ENCODE measurements at regions not wholly inside any gene's neighbourhood (a gene's known extent, or its start where the extent isn't known, plus 50 kb on each side); places are given as distances from the start of the nearest gene placed in this dataset.

DNA sequence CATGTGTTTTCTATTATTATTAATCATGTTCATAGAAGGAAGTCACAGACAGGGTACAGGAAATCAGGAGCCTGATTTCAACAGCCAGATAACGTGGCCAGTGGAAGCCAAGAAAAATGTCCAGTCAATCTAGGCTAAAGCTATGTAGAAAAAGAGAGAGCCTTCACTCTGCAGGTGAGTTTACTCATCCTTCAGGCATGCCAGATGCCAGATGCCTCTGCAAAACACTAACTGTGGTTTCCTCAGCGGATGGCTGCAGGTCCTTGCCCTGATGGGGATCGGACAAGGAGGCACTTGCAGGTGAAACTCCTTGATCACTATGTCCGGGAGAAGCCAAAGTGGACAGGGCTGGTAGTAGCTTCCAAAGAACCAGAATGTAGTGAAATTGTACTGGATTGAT, 962.3 kb upstream of the RAG2 start:
- H3K9me3 Mint-ChIP-seq: no peaks in the 10 kb centered on the region
- no peak overlapping the region for H3K4me3 Mint-ChIP-seq
- H3K27ac Mint-ChIP-seq: no peak overlapping the region
- no peak for DNase-seq
- TF ChIP-seq, protein P1, sequence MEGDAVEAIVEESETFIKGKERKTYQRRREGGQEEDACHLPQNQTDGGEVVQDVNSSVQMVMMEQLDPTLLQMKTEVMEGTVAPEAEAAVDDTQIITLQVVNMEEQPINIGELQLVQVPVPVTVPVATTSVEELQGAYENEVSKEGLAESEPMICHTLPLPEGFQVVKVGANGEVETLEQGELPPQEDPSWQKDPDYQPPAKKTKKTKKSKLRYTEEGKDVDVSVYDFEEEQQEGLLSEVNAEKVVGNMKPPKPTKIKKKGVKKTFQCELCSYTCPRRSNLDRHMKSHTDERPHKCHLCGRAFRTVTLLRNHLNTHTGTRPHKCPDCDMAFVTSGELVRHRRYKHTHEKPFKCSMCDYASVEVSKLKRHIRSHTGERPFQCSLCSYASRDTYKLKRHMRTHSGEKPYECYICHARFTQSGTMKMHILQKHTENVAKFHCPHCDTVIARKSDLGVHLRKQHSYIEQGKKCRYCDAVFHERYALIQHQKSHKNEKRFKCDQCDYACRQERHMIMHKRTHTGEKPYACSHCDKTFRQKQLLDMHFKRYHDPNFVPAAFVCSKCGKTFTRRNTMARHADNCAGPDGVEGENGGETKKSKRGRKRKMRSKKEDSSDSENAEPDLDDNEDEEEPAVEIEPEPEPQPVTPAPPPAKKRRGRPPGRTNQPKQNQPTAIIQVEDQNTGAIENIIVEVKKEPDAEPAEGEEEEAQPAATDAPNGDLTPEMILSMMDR (IDR thresholded peaks at IDR 0.05): no peak
- peaks cover 15% of the 10 kb centered on the region for H3K4me1 Mint-ChIP-seq
- peaks cover 6% of the 10 kb centered on the region for H3K27me3 Mint-ChIP-seq (ENCODE audit: low read depth, poor library complexity)
- no peaks in the 10 kb centered on the region for H3K36me3 Mint-ChIP-seq (ENCODE audit: low read depth)

DNA sequence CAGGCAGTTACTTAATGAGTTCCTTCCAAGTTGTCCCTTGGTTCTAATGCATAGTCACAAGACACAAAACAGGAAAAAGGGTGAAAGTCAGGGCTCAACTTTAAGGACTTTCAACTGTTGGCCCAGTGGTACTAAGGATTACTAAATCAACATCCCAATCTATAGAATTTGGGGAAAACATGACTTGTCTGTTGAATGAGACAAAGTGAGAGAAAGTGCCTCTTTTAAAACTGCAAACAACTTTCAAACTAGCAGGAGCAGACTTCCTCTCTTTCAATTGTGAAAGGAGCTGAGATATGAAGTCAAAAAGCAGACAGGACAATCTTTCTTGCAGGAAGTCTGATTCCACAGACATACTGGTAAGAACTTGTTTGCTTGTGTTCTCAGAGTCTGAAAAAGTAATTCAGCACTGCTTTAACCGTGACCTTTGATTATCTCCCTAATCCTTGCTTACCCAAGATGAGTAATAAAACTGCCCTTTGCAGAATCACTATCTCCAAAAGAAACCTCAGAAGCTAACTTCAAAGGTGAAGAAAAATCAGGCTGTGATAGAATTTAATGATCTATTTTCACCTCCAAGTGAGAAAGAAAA, 960.7 kb upstream of the RAG2 start:
- Mint-ChIP-seq H3K27ac (peak overlapping the region; percentile 54), H3K27me3 (ENCODE audit: low read depth, poor library complexity) (peaks cover 6% of the 10 kb centered on the region)
- TF ChIP-seq, protein P1 (IDR thresholded peaks at IDR 0.05): no peak

DNA sequence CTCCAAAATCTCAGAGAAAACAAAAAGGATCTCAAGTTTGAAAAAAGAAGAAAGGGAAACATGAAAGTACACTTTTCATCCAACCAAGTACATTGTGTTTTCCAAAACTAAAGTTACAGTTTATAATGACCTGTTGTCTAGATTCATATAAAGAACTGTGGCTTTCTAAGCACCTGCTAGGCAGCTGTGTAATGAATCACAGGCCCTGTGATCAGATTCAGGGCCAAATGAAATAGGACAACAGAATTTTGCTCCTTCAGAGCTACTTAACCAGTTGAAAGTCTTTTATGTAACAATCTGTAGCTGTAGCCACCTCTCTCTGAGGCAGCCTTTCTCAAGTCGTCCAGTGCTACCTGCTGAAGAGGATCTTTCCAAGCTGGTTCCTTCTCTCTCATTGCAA, 960.0 kb upstream of the RAG2 start:
- no peaks in the 10 kb centered on the region for H3K36me3 Mint-ChIP-seq (ENCODE audit: low read depth)
- peaks cover 15% of the 10 kb centered on the region for H3K4me1 Mint-ChIP-seq
- no peak overlapping the region for H3K4me3 Mint-ChIP-seq
- TF ChIP-seq, protein P1 (IDR thresholded peaks at IDR 0.05): no peak
- H3K9me3 Mint-ChIP-seq: no peaks in the 10 kb centered on the region
- DNase-seq: no peak
- no peak overlapping the region for H3K27ac Mint-ChIP-seq
- H3K27me3 Mint-ChIP-seq (ENCODE audit: low read depth, poor library complexity): peaks cover 6% of the 10 kb centered on the region

More for the DNA sequence above, 960.7 kb upstream of the RAG2 start:
- DNase-seq: no peak
- no peak overlapping the region for H3K4me3 Mint-ChIP-seq
- H3K9me3 Mint-ChIP-seq: no peaks in the 10 kb centered on the region
- no peaks in the 10 kb centered on the region for H3K36me3 Mint-ChIP-seq (ENCODE audit: low read depth)
- peaks cover 15% of the 10 kb centered on the region for H3K4me1 Mint-ChIP-seq

DNA sequence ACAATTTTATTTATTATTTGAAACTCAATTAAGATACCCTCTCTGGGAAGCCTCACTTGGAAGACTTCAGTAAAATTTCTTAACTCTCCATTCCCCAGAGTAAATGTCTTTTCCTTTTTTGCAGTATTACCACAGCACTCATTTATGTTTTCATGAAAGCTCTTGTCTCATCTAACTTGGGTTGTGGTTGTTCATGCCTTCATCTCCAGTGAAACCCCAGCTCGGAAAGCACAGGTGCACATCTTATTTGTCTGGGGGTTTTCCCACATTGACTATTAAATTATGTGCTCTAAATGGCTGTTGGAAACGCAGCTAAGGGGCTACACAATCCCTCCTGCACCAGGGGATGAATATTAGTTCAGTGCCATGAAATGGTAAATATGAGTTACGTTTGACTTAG, 954.2 kb upstream of the RAG2 start:
- H3K27ac Mint-ChIP-seq: no peak overlapping the region
- H3K36me3 Mint-ChIP-seq (ENCODE audit: low read depth): no peaks in the 10 kb centered on the region
- DNase-seq: no peak
- H3K27me3 Mint-ChIP-seq (ENCODE audit: low read depth, poor library complexity): peaks cover 3% of the 10 kb centered on the region
- no peaks in the 10 kb centered on the region for H3K9me3 Mint-ChIP-seq
- no peak overlapping the region for H3K4me3 Mint-ChIP-seq
- TF ChIP-seq, protein P1 (IDR thresholded peaks at IDR 0.05): no peak
- no peaks in the 10 kb centered on the region for H3K4me1 Mint-ChIP-seq

DNA sequence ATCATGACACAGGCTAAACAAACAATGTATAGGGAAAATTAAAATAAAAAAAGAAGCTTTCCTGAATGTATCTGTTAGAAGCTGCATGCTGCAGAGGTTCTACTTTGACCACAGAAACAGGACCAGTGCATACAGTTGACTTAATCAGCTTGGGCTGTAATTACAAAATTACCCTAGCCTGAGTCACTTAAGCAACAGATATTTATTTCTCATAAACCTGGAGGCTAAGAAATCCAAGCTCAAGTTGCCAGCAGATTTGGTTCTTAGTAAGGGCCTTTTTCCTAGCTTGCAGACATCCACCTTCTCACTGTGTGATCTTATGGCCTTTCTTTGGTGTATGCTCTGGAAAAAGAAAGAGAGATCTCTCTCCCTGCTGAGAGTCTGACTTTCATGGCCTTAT, 946.5 kb upstream of the RAG2 start:
- Mint-ChIP-seq H3K4me3 (no peak overlapping the region), H3K9me3 (peaks cover 22% of the 10 kb centered on the region), H3K27me3 (ENCODE audit: low read depth, poor library complexity) (peaks cover 3% of the 10 kb centered on the region), H3K27ac (no peak overlapping the region), H3K36me3 (ENCODE audit: low read depth) (no peaks in the 10 kb centered on the region), H3K4me1 (no peaks in the 10 kb centered on the region)
- no peak for DNase-seq
- TF ChIP-seq, protein P1 (IDR thresholded peaks at IDR 0.05): no peak

DNA sequence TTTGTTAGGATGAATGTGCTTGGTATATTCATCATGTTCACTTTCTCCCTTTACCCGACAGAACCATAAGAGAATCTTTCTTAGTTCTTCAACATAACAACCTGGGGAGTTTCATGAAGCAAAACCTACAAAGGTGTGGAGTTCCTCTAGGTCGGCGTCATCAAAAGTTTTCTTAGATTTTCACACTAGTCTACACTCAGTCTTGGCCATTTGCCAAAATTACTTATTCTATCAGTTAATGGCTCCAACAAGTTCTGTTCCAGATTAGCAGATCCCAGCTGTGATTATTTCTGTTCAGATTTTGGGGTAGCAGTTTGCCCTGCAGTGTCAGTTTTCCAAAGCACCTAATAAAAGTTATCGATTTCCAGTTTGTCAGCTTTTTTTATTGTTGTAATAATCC, 935.8 kb upstream of the RAG2 start:
- no peaks in the 10 kb centered on the region for H3K4me1 Mint-ChIP-seq
- H3K27me3 Mint-ChIP-seq (ENCODE audit: low read depth, poor library complexity): no peaks in the 10 kb centered on the region
- H3K4me3 Mint-ChIP-seq: no peak overlapping the region
- H3K9me3 Mint-ChIP-seq: peaks cover 23% of the 10 kb centered on the region
- TF ChIP-seq, protein P1 (IDR thresholded peaks at IDR 0.05): no peak
- DNase-seq: no peak
- H3K36me3 Mint-ChIP-seq (ENCODE audit: low read depth): no peaks in the 10 kb centered on the region
- no peak overlapping the region for H3K27ac Mint-ChIP-seq
